Non-pigmented ciliary epithelial cell (primary cell): ENCODE measurements at regions not wholly inside any gene's neighbourhood (a gene's known extent, or its start where the extent isn't known, plus 50 kb on each side); places are given as distances from the start of the nearest gene placed in this dataset.

Source experiments
- DNase-seq: peaks from one replicate; pipeline ENCODE4 v3.0.0-alpha.2; 2010; ENCODE audit warnings: low read depth

DNA sequence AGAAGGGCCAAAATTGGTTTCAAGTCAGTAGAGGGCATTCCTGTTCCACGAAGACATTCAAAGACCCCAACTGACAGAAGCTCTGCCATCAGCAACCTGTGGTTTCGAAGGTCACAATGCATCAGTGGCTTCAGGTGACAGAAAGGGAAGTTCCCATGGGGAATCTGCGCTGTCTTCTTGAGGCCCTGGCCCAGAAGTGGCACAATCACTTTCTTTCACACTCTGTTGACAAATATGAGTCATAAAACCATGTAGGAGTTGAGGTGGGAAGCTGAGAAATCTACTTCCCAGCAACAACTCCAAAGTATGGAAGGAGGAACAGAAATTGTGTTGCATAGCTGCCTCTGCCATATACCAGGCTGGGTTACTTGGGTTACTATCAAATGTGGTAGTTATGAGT is 621.1 kb upstream of the FANCL start:
- no peak for DNase-seq

- DNase-seq, result no peak
Measured at GRCh38 chr2:58860586-58860985, 619.5 kb upstream of the FANCL start.

- DNase-seq, result no peak
Measured at GRCh38 chr2:58856100-58856499, 615.0 kb upstream of the FANCL start.

DNA sequence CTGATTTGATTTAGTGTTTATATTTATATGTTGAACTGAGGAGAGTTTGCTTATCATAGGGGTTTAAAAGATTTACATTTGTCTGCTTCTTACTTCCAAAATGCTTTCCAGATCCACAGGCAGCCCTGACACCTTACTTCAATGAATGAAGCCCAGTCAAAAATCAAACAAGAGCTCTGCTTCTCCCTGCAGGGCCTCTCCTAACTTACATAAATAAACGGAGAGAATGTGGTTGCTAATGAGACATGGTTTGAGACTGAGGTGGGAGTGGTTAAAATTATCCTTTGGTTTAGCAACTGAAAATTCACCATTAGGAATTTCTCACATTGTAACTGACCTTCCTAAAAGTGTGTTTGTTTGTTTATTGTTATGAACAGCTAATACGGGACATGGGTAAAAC is 612.3 kb upstream of the FANCL start:
- no peak for DNase-seq

DNA sequence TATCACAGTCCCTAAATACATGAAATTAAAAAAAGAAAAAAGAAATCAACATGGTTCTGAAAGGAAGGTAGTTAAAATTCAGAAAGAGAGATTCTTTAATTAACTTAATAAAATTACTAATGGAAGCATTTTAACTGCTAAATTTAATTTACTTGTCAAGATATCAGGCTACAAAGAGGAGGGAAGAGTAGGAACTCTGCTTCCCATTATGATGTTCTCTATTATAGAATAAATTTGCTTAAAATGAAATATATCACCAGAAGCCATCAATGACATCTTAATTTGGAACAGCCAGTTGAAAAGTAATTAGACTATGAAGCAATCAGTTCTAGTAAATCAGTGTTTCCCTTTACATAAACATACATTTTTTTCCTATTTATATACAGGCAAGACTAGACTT is 611.8 kb upstream of the FANCL start:
- no peak for DNase-seq

GRCh38 chr2:58852243-58852642 is 611.1 kb upstream of the FANCL start:
- no peak for DNase-seq

DNA sequence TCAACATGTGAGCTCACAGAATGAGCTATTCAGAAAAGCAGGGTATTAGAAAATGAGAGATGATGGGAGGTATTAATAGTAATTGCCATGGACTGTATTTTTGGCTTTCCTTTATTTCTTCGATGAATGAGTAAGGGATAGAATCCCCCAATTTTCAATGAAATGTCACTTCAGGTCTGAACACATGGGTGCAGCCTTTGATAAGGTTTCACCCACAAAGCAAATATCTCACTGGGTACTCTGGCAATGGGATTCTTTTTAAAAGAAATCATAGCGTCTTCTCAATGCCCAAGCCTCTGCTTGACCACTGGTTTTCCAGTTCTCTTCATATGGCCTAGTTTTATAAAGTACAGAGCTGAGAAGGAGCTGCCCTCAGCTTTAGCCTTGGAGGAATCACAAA is 610.5 kb upstream of the FANCL start:
- no peak for DNase-seq

DNA sequence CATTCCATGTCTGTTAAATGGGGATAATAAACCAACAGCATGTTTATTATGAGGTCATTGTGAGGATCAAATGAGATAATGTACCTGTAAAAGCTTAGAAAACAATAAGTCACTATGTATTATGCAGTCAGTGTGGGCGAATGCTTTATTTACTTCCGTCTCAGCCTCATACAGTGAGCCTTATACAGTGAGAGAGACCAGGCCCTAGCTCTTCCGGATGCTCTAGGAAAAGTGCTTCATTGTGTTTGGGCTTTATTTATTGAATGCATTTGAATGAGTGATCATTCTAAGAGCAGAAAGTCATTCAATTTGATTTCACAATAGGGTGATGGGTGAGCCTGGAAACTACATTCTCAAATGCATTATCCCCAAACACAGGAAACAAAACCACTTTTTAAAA is 603.9 kb upstream of the FANCL start:
- no peak for DNase-seq

GRCh38 chr2:58842501-58843155 is 601.5 kb upstream of the FANCL start:
- no peak for DNase-seq

DNA sequence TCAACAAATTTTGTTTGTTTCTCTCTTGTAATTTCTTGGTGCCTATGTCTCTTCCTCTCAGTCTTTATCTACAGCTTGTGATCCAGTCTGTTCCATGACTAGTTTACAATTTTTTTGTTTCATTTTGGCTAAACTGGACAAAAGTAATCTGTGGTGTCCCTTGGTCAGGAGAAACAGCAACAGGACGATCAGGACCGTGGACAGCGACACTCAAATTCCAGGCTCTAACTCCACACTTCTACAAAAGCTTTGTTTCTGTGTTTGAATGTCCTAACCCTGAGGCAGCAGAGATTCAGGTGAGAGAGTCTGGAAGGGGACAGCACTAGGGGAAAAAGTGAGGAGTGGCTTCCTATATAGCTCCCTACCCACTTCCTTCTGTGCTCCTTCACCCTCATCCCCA is 593.3 kb upstream of the FANCL start:
- no peak for DNase-seq

DNA sequence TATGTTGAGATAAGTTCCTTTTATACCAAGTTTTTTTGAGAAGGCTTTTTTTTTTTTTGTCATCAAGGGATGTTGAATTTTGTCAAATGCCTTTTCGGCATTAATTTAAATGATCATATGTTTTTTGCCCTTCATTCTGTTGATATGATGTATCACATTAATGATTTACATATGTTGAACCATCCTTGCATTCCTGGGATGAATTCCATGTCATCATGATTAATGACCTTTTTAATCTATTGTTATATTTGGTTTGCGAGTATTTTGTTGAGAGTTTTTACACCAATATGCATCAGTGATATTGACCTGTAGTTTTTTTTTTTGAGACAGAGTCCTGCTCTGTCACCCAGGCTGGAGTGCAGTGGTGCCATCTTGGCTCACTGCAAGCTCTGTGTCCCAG is 585.7 kb upstream of the FANCL start:
- no peak for DNase-seq

- no peak for DNase-seq
Measured at GRCh38 chr2:58812771-58813344, 571.7 kb upstream of the FANCL start.

GRCh38 chr2:58805126-58805525 is 564.0 kb upstream of the FANCL start:
- no peak for DNase-seq

DNA sequence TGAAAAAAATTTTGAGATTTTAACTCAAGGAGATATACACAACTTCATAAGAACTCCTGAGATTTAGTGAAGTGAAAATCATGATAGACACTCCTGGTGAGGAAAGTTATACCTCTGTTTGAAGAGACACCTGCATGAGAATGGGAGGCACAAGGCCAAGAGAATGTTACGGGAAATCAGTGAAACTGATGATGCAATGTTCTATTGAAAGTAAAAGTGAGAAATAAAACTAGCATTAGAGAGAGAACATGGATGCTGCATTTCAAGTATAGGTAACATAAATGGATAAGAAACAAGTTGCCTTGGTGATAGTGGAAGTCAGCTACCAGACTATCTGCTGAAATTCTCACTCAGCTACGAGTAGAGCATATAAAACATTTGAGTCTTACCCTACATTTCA is 562.1 kb upstream of the FANCL start:
- DNase-seq, result no peak

GRCh38 chr2:58800881-58801280 is 559.8 kb upstream of the FANCL start:
- DNase-seq, result no peak

- no peak for DNase-seq
Measured at GRCh38 chr2:58798676-58799208, 557.6 kb upstream of the FANCL start.

DNA sequence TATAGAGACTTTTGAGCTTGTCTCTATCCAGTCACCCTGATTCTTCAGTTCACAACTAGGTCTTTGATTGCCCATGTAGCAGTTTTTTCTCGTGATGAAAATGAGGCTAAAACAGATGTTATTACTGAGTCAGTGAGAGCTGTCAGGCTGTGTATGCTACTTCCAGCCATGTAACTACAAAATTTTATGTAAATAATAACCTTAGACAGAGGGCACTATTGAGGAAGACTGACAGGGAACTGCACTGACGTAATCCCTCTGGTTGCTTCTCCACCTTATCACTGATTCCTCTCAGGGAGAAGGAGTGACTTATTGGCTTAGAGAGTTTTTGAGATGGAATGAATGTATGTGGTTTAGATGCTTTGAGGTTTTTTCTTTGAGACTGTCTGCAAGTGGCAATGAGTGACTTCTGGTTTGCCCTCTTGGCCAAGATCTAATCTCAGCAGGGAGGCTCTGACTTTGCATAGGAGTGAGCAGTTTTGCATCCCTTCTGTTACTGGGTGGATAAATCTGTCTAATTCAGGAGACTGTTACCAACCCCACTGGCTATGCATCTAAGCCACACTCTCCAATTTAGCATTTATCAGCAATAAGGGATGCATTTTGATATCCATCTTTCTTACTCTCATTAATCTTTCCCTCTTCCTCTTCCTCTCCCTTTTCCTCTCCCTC is 555.2 kb upstream of the FANCL start:
- peak; percentile 18 for DNase-seq

GRCh38 chr2:58794916-58795315 is 553.8 kb upstream of the FANCL start:
- no peak for DNase-seq

DNA sequence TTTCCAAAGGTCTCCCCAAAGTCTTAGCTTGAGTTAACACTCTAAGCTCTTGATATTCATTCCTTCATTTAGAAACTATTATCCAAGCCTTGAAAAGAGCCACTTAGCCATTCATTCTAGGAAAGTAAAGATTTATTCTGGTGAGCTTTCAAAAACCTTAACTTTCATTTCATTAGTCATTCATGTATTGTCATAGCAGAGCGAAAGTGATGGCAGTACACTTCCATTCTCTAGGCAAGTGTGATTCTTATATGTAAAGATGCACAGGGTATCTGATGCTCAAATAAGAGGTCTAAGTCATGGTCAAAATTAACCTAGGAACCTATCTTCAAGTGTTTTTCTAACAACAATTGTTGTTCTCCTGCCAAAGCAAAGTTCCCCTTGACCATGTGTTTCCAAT is 553.0 kb upstream of the FANCL start:
- DNase-seq, result no peak

GRCh38 chr2:58788402-58788801 is 547.3 kb upstream of the FANCL start:
- DNase-seq, result no peak

DNA sequence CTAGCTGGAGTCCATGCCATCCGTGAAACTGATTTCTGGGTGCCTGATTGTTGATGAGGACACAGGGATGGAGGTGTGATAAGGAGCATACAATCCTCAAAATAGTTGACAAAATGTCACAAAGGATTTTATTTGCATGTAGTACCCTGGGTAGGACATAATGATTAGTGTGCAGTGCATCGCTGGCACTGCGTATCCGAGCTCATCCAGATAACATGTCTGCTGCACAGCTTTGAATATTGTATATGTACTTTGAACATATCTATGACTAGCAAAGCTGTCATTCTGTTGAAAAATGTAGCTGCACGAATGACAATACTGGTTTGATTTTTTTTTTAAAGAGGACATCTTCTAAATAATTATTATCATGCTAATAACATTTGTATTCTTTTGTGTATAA is 529.7 kb upstream of the FANCL start:
- no peak for DNase-seq

GRCh38 chr2:58769864-58770234 is 528.7 kb upstream of the FANCL start:
- DNase-seq, result no peak

- DNase-seq, result no peak
Measured at GRCh38 chr2:58769111-58769863, 528.2 kb upstream of the FANCL start.
